ENCODE measurements at regions not wholly inside any gene's neighbourhood (a gene's known extent, or its start where the extent isn't known, plus 50 kb on each side); places are given as distances from the start of the nearest gene placed in this dataset.

DNA sequence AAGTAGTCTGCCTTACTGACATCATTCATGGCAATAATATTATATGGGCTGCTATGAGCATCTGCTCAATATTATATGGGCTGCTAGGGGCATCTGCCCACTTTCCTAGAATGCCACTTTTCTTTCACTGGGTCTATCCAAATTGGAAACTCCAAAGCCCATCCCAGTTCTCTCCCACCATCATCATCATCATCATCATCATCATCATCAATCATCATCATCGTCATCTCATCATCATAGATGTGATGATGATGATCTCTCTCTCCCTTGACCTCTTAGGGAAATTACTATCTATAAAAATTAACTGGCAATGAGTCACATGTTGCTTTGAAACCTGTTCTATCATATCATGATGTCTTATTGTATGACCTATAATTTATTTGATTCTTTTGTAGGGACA is 222.0 kb downstream of the TJP1 start:
- Histone ChIP-seq H3K14ac (ENCODE audit: insufficient read depth, low read length) (no peak overlapping the region), H3K9me3 (ENCODE audit: control insufficient read depth, low read depth, low read length) (no peaks in the 10 kb centered on the region), H2BK12ac (ENCODE audit: insufficient read length, low read depth, low read length) (no peak overlapping the region), H3K27ac (ENCODE audit: insufficient read length, low read depth, low read length) (no peak overlapping the region), H3T11ph (ENCODE audit: low read length) (no peak overlapping the region), H3K4me2 (ENCODE audit: insufficient read depth, insufficient read length, low read length) (no peak overlapping the region), H3K79me1 (ENCODE audit: insufficient read depth, low read depth, low read length, poor library complexity, severe bottlenecking) (no peaks in the 10 kb centered on the region), H3K79me2 (ENCODE audit: insufficient read depth, low read length) (no peaks in the 10 kb centered on the region), H2AFZ (ENCODE audit: low read length) (no peak overlapping the region), H4K8ac (replicated peaks; ENCODE audit: insufficient read length, low read depth, low read length) (no peak overlapping the region), H2BK20ac (ENCODE audit: low read depth, low read length, poor library complexity, severe bottlenecking) (no peak overlapping the region), H3K23me2 (ENCODE audit: insufficient read length, low read depth, low read length, poor library complexity, severe bottlenecking) (no peaks in the 10 kb centered on the region), H2BK15ac (ENCODE audit: low read depth, low read length) (no peak overlapping the region), H4K91ac (ENCODE audit: insufficient read length, low read depth, low read length) (no peak overlapping the region), H3K56ac (ENCODE audit: insufficient read length, low read depth, low read length) (no peak overlapping the region), H4K20me1 (ENCODE audit: control insufficient read depth, insufficient read depth, insufficient read length) (no peaks in the 10 kb centered on the region), H3K27me3 (ENCODE audit: insufficient read depth, low read length) (no peaks in the 10 kb centered on the region), H2BK120ac (ENCODE audit: low read depth, low read length, poor library complexity, severe bottlenecking) (no peak overlapping the region), H3K9ac (ENCODE audit: extremely low read depth, insufficient read length, low read length) (no peak overlapping the region), H4K5ac (ENCODE audit: insufficient read length, low read depth, low read length) (no peak overlapping the region), H2AK5ac (ENCODE audit: insufficient read length, low read length) (no peak overlapping the region), H3K23ac (ENCODE audit: insufficient read length, low read depth, low read length) (no peak overlapping the region), H2BK5ac (ENCODE audit: insufficient read length, low read length) (no peak overlapping the region), H3K4me1 (ENCODE audit: insufficient read depth, low read length) (no peaks in the 10 kb centered on the region), H3K4ac (ENCODE audit: low read depth, low read length) (no peak overlapping the region), H3K18ac (ENCODE audit: insufficient read length, low read depth, low read length) (no peak overlapping the region)
- H3K27me3 Mint-ChIP-seq (ENCODE audit: low read depth): no peaks in the 10 kb centered on the region; the same call in 1 of the 2 replicates
- H3K9me3 Mint-ChIP-seq: no peaks in the 10 kb centered on the region
- DNase-seq: no peak
- no peak overlapping the region for H3K4me3 Mint-ChIP-seq
- H3K27ac Mint-ChIP-seq: no peak overlapping the region
- H3K4me1 Mint-ChIP-seq: no peaks in the 10 kb centered on the region
- no CpG with 5 or more reads among the region's 1 CpG for whole genome bisulfite sequencing (ENCODE audit: extremely low coverage, insufficient read length, low lambda C conversion rate)
- H3K36me3 Mint-ChIP-seq (ENCODE audit: insufficient read depth in 1 of 3, low read depth in 3 of 3): no peaks in the 10 kb centered on the region
- TF ChIP-seq, protein P1, sequence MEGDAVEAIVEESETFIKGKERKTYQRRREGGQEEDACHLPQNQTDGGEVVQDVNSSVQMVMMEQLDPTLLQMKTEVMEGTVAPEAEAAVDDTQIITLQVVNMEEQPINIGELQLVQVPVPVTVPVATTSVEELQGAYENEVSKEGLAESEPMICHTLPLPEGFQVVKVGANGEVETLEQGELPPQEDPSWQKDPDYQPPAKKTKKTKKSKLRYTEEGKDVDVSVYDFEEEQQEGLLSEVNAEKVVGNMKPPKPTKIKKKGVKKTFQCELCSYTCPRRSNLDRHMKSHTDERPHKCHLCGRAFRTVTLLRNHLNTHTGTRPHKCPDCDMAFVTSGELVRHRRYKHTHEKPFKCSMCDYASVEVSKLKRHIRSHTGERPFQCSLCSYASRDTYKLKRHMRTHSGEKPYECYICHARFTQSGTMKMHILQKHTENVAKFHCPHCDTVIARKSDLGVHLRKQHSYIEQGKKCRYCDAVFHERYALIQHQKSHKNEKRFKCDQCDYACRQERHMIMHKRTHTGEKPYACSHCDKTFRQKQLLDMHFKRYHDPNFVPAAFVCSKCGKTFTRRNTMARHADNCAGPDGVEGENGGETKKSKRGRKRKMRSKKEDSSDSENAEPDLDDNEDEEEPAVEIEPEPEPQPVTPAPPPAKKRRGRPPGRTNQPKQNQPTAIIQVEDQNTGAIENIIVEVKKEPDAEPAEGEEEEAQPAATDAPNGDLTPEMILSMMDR (conservative IDR thresholded peaks at IDR 0.05): no peak

Measured in H9 (cell line).